ENCODE measurements at regions not wholly inside any gene's neighbourhood (a gene's known extent, or its start where the extent isn't known, plus 50 kb on each side); places are given as distances from the start of the nearest gene placed in this dataset.

- TF ChIP-seq, protein P1, sequence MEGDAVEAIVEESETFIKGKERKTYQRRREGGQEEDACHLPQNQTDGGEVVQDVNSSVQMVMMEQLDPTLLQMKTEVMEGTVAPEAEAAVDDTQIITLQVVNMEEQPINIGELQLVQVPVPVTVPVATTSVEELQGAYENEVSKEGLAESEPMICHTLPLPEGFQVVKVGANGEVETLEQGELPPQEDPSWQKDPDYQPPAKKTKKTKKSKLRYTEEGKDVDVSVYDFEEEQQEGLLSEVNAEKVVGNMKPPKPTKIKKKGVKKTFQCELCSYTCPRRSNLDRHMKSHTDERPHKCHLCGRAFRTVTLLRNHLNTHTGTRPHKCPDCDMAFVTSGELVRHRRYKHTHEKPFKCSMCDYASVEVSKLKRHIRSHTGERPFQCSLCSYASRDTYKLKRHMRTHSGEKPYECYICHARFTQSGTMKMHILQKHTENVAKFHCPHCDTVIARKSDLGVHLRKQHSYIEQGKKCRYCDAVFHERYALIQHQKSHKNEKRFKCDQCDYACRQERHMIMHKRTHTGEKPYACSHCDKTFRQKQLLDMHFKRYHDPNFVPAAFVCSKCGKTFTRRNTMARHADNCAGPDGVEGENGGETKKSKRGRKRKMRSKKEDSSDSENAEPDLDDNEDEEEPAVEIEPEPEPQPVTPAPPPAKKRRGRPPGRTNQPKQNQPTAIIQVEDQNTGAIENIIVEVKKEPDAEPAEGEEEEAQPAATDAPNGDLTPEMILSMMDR (IDR thresholded peaks at IDR 0.05): no peak
- no peak for TF ChIP-seq POLR2A (IDR thresholded peaks at IDR 0.05)
These were observed 222.4 kb upstream of the PFKP start for GRCh38 chr10:2844925-2845324.

Data from right lobe of liver (tissue), 4 donors.